ENCODE measurements at regions not wholly inside any gene's neighbourhood (a gene's known extent, or its start where the extent isn't known, plus 50 kb on each side); places are given as distances from the start of the nearest gene placed in this dataset.

DNA sequence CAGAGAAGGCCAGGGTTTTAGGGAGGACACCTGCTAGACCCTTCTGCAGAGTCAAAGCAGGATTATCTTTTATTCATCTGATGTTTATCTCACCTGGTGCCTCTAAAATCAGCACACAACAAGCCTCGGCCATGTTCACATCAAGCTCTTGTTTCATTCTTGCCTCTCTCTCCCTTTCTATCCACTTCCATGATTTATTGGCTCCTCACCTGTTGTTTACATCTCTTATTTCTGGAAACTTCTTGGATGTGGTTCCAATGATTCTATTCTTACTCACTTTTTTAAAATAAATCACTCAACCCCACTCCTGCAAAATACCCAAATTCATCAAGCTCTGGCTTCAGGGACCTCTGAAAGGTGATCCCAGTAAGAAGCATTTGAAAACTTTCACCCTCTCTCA, 407.0 kb upstream of the KLF4 start:
- H3K27ac ChIP-seq (ENCODE audit: insufficient read depth in 1 of 2, low read depth in 1 of 2, low read length in 2 of 2, poor library complexity in 1 of 2, severe bottlenecking in 2 of 2), result no peak overlapping the region
- POLR2A ChIA-PET, result no interaction called here

DNA sequence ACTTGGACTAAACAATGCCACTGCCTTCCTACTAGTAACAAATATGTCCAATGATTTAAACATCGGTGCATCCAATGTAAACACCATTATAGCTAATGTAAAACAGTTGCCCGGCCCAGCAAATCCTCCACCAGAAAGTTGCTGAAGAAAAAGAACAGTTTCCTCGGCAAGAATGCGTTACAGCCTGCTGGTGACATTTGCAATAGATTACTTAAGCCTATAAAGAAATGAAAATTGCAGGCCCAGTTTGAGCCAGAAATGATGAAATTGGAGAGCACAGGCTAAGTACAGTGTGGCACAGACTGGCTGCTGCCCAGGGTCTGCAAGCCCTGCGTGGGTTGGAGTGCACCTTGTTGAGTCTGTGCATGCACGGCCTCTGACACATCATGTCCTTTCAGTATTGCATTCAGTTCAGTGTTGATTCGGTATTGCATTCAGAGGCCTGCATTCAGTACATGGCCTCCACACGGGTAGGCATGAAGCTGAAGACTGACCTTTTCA, 406.0 kb upstream of the KLF4 start:
- ChIA-PET POLR2A (no interaction called here), CTCF (no interaction called here)
- H3K27me3 ChIP-seq (replicated peaks in 2 of 5; ENCODE audit: control insufficient read depth in 4 of 5, insufficient read depth in 5 of 5, low read length in 4 of 5), result no peaks in the 10 kb centered on the region
- peaks cover 0 to 3% (median 0%) of the 10 kb centered on the region in 5 experiments for H3K9me3 ChIP-seq (ENCODE audit: control extremely low read depth in 1 of 5, control insufficient read depth in 4 of 5, insufficient read depth in 2 of 5, low read depth in 1 of 5, low read length in 4 of 5)
- no peak for DNase-seq
- H3K4me3 ChIP-seq (ENCODE audit: control insufficient read depth in 1 of 7, extremely low read depth in 1 of 7, insufficient read depth in 4 of 7, low read depth in 2 of 7, low read length in 6 of 7), result no peak overlapping the region
- no peak overlapping the region for H3K27ac ChIP-seq (ENCODE audit: insufficient read depth in 1 of 2, low read depth in 1 of 2, low read length in 2 of 2, poor library complexity in 1 of 2, severe bottlenecking in 2 of 2)
- 98% methylated on average over 8 of the region's 8 CpGs for WGBS (ENCODE audit: insufficient coverage)
- H3K4me1 ChIP-seq (ENCODE audit: control extremely low read depth in 1 of 4, control insufficient read depth in 4 of 4, insufficient read depth in 4 of 4, low read length in 3 of 4), result no peaks in the 10 kb centered on the region
- no peaks in the 10 kb centered on the region for H3K36me3 ChIP-seq (ENCODE audit: control insufficient read depth in 4 of 4, insufficient read depth in 4 of 4, low read length in 3 of 4)

More for the DNA sequence above, 407.0 kb upstream of the KLF4 start:
- H3K4me1 ChIP-seq (ENCODE audit: control extremely low read depth in 1 of 4, control insufficient read depth in 4 of 4, insufficient read depth in 4 of 4, low read length in 3 of 4), result no peaks in the 10 kb centered on the region
- CTCF ChIA-PET, result no interaction called here
- H3K9me3 ChIP-seq (ENCODE audit: control extremely low read depth in 1 of 5, control insufficient read depth in 4 of 5, insufficient read depth in 2 of 5, low read depth in 1 of 5, low read length in 4 of 5), result peaks cover 0 to under 1% (median 0%) of the 10 kb centered on the region in 5 experiments
- H3K4me3 ChIP-seq (ENCODE audit: control insufficient read depth in 1 of 7, extremely low read depth in 1 of 7, insufficient read depth in 4 of 7, low read depth in 2 of 7, low read length in 6 of 7), result no peak overlapping the region
- DNase-seq, result no peak
- H3K36me3 ChIP-seq (ENCODE audit: control insufficient read depth in 4 of 4, insufficient read depth in 4 of 4, low read length in 3 of 4), result no peaks in the 10 kb centered on the region
- 100% methylated on average over 1 of the region's 1 CpG for WGBS (ENCODE audit: insufficient coverage)
- no peaks in the 10 kb centered on the region for H3K27me3 ChIP-seq (replicated peaks in 2 of 5; ENCODE audit: control insufficient read depth in 4 of 5, insufficient read depth in 5 of 5, low read length in 4 of 5)

DNA sequence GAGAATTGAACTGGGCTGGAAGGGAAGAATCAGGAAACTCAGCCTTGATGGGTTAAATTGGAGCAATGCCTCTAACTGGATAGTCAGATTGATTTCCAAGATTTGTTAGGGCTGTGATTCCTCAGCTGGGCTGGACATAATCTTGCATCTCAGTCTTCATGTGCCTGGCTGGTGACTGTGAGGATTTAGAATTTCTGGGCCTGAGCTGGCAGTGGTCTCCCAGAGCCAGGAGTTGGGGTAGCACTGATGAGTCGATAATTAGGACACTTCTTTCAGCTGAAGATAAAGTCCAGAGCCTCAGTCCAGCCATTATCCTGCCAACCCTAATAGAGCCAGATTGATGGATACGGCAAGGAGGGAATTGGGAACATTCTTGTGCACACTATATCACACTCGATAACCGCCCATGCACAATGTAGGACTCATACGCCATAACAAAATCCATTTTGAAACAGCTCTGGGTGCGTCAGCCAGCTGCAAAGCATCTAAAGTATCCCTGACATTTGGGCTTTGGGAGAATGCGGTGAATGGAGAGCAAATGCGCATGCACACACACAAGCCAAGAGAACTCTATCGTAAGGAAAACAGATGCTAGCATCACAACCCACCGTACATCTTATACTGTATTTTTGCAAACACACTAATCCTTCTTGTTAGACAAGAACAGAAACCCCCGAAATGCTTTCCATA, 405.1 kb upstream of the KLF4 start:
- no peaks in the 10 kb centered on the region for H3K36me3 ChIP-seq (ENCODE audit: control insufficient read depth in 4 of 4, insufficient read depth in 4 of 4, low read length in 3 of 4)

DNA sequence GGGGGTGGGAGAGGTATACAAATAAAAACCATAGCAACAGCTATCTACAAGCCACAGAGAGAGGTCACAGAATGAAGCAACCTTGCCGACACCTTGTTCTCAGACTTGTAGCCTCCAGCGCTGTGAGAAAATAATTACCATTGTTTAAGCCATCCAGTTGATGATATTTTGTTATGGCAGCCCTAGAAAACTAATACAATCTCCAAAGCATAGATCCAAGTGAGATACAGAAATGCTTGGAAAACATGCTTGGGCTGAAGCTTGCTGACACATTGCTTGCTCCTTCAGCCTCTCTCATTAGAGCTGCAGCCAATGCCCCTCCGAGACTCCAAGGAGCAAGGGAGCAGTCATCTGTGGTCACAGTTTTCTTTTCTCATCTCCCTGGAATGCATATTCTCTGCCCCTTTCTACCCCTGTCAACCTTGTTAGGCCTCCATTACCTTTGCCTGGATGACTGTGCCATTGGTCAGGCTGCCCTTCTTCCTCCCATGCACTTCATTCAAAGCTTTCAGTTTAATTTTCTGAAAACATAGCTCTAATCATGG, 401.4 kb upstream of the KLF4 start:
- Histone ChIP-seq H3K4me1 (ENCODE audit: control extremely low read depth in 1 of 4, control insufficient read depth in 4 of 4, insufficient read depth in 4 of 4, low read length in 3 of 4) (no peaks in the 10 kb centered on the region), H3K27ac (ENCODE audit: insufficient read depth in 1 of 2, low read depth in 1 of 2, low read length in 2 of 2, poor library complexity in 1 of 2, severe bottlenecking in 2 of 2) (no peak overlapping the region), H3K36me3 (ENCODE audit: control insufficient read depth in 4 of 4, insufficient read depth in 4 of 4, low read length in 3 of 4) (no peaks in the 10 kb centered on the region), H3K27me3 (replicated peaks in 2 of 5; ENCODE audit: control insufficient read depth in 4 of 5, insufficient read depth in 5 of 5, low read length in 4 of 5) (no peaks in the 10 kb centered on the region), H3K9me3 (ENCODE audit: control extremely low read depth in 1 of 5, control insufficient read depth in 4 of 5, insufficient read depth in 2 of 5, low read depth in 1 of 5, low read length in 4 of 5) (peaks cover 0 to 6% (median 0%) of the 10 kb centered on the region in 5 experiments), H3K4me3 (ENCODE audit: control insufficient read depth in 1 of 7, extremely low read depth in 1 of 7, insufficient read depth in 4 of 7, low read depth in 2 of 7, low read length in 6 of 7) (no peak overlapping the region)
- WGBS (ENCODE audit: insufficient coverage), result 100% methylated on average over 1 of the region's 3 CpGs
- DNase-seq, result no peak
- CTCF ChIA-PET, result no interaction called here
- POLR2A ChIA-PET, result no interaction called here

More for the DNA sequence above, 405.1 kb upstream of the KLF4 start:
- Histone ChIP-seq H3K27ac (ENCODE audit: insufficient read depth in 1 of 2, low read depth in 1 of 2, low read length in 2 of 2, poor library complexity in 1 of 2, severe bottlenecking in 2 of 2) (no peak overlapping the region), H3K27me3 (replicated peaks in 2 of 5; ENCODE audit: control insufficient read depth in 4 of 5, insufficient read depth in 5 of 5, low read length in 4 of 5) (no peaks in the 10 kb centered on the region), H3K4me3 (ENCODE audit: control insufficient read depth in 1 of 7, extremely low read depth in 1 of 7, insufficient read depth in 4 of 7, low read depth in 2 of 7, low read length in 6 of 7) (no peak overlapping the region), H3K4me1 (ENCODE audit: control extremely low read depth in 1 of 4, control insufficient read depth in 4 of 4, insufficient read depth in 4 of 4, low read length in 3 of 4) (no peaks in the 10 kb centered on the region), H3K9me3 (ENCODE audit: control extremely low read depth in 1 of 5, control insufficient read depth in 4 of 5, insufficient read depth in 2 of 5, low read depth in 1 of 5, low read length in 4 of 5) (peaks cover 0 to 6% (median 0%) of the 10 kb centered on the region in 5 experiments)
- no peak for DNase-seq
- CTCF ChIA-PET, result no interaction called here
- POLR2A ChIA-PET, result no interaction called here
- 97% methylated on average over 10 of the region's 11 CpGs for whole genome bisulfite sequencing (ENCODE audit: insufficient coverage)

GRCh38 chr9:107888773-107889227, 399.2 kb upstream of the KLF4 start:
- no CpG with 5 or more reads among the region's 2 CpGs for WGBS (ENCODE audit: insufficient coverage)
- no peak overlapping the region for H3K27ac ChIP-seq (ENCODE audit: insufficient read depth in 1 of 2, low read depth in 1 of 2, low read length in 2 of 2, poor library complexity in 1 of 2, severe bottlenecking in 2 of 2)
- no peak overlapping the region for H3K4me3 ChIP-seq (ENCODE audit: control insufficient read depth in 1 of 7, extremely low read depth in 1 of 7, insufficient read depth in 4 of 7, low read depth in 2 of 7, low read length in 6 of 7)
- POLR2A ChIA-PET, result no interaction called here
- no peaks in the 10 kb centered on the region for H3K27me3 ChIP-seq (replicated peaks in 2 of 5; ENCODE audit: control insufficient read depth in 4 of 5, insufficient read depth in 5 of 5, low read length in 4 of 5)
- H3K4me1 ChIP-seq (ENCODE audit: control extremely low read depth in 1 of 4, control insufficient read depth in 4 of 4, insufficient read depth in 4 of 4, low read length in 3 of 4), result no peaks in the 10 kb centered on the region
- H3K9me3 ChIP-seq (ENCODE audit: control extremely low read depth in 1 of 5, control insufficient read depth in 4 of 5, insufficient read depth in 2 of 5, low read depth in 1 of 5, low read length in 4 of 5), result peaks cover 0 to 6% (median 0%) of the 10 kb centered on the region in 5 experiments
- H3K36me3 ChIP-seq (ENCODE audit: control insufficient read depth in 4 of 4, insufficient read depth in 4 of 4, low read length in 3 of 4), result no peaks in the 10 kb centered on the region
- no peak for DNase-seq
- CTCF ChIA-PET, result no interaction called here

- Histone ChIP-seq H3K4me3 (ENCODE audit: control insufficient read depth in 1 of 7, extremely low read depth in 1 of 7, insufficient read depth in 4 of 7, low read depth in 2 of 7, low read length in 6 of 7) (no peak overlapping the region), H3K4me1 (ENCODE audit: control extremely low read depth in 1 of 4, control insufficient read depth in 4 of 4, insufficient read depth in 4 of 4, low read length in 3 of 4) (no peaks in the 10 kb centered on the region), H3K27me3 (replicated peaks in 2 of 5; ENCODE audit: control insufficient read depth in 4 of 5, insufficient read depth in 5 of 5, low read length in 4 of 5) (no peaks in the 10 kb centered on the region), H3K27ac (ENCODE audit: insufficient read depth in 1 of 2, low read depth in 1 of 2, low read length in 2 of 2, poor library complexity in 1 of 2, severe bottlenecking in 2 of 2) (no peak overlapping the region), H3K36me3 (ENCODE audit: control insufficient read depth in 4 of 4, insufficient read depth in 4 of 4, low read length in 3 of 4) (no peaks in the 10 kb centered on the region), H3K9me3 (ENCODE audit: control extremely low read depth in 1 of 5, control insufficient read depth in 4 of 5, insufficient read depth in 2 of 5, low read depth in 1 of 5, low read length in 4 of 5) (peaks cover 0 to 6% (median 0%) of the 10 kb centered on the region in 5 experiments)
- ChIA-PET CTCF (no interaction called here), POLR2A (no interaction called here)
- no peak for DNase-seq
These were observed 397.3 kb upstream of the KLF4 start for GRCh38 chr9:107886826-107887225.

DNA sequence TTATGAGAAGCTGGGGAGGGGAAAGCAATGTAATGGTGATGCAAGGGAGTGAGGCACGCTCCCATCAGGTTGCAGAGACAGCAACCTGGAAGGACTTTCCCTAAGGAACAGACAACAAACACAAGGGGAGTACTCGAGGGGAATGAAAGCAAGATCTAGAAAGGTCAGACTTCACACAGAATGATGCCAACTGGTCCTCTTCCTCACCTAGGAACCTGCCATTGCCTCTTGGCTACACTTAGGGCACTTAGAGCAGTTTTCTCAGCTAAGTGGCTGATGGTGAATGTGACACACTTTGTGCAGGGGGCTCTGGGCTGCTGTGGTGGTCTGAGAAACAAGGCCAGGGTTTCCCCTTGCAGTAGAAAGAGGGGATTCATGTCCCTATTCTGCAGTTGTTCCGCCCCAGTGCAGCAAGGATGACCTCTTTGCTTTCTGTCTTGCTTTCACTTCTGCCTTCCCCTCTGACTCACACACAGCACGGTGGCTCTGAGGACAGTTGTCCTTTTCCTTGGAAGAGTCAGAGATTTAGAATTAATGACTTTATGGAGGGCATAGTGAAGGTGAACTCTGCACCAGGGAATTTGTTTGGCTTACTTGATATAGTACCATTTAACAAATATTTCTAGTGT, 394.0 kb upstream of the KLF4 start:
- no peak for DNase-seq
- no peak overlapping the region for H3K4me3 ChIP-seq (ENCODE audit: control insufficient read depth in 1 of 7, extremely low read depth in 1 of 7, insufficient read depth in 4 of 7, low read depth in 2 of 7, low read length in 6 of 7)
- 64% methylated on average over 2 of the region's 4 CpGs for WGBS (ENCODE audit: insufficient coverage)
- H3K27ac ChIP-seq (ENCODE audit: insufficient read depth in 1 of 2, low read depth in 1 of 2, low read length in 2 of 2, poor library complexity in 1 of 2, severe bottlenecking in 2 of 2), result no peak overlapping the region
- H3K27me3 ChIP-seq (replicated peaks in 2 of 5; ENCODE audit: control insufficient read depth in 4 of 5, insufficient read depth in 5 of 5, low read length in 4 of 5), result no peaks in the 10 kb centered on the region
- CTCF ChIA-PET, result no interaction called here
- POLR2A ChIA-PET, result no interaction called here
- H3K4me1 ChIP-seq (ENCODE audit: control extremely low read depth in 1 of 4, control insufficient read depth in 4 of 4, insufficient read depth in 4 of 4, low read length in 3 of 4), result no peaks in the 10 kb centered on the region
- H3K9me3 ChIP-seq (ENCODE audit: control extremely low read depth in 1 of 5, control insufficient read depth in 4 of 5, insufficient read depth in 2 of 5, low read depth in 1 of 5, low read length in 4 of 5), result no peaks in the 10 kb centered on the region
- H3K36me3 ChIP-seq (ENCODE audit: control insufficient read depth in 4 of 4, insufficient read depth in 4 of 4, low read length in 3 of 4), result no peaks in the 10 kb centered on the region

All from common myeloid progenitor, CD34-positive (primary cell).